NCI-H1048 (cell line): ENCODE measurements at regions not wholly inside any gene's neighbourhood (a gene's known extent, or its start where the extent isn't known, plus 50 kb on each side); places are given as distances from the start of the nearest gene placed in this dataset.

Experiments
- DNase-seq: peaks from one replicate; lab custom pipeline; 2025; lab: John Stamatoyannopoulos, UW

- no peak for DNase-seq
These were observed 440.4 kb upstream of the DCN start for GRCh38 chr12:91622981-91623380.

GRCh38 chr12:91622037-91622436 lies 439.4 kb upstream of the DCN start:
- DNase-seq = no peak

GRCh38 chr12:91620992-91621391 lies 438.4 kb upstream of the DCN start:
- no peak for DNase-seq

- DNase-seq = no peak
These were observed 437.8 kb upstream of the DCN start for GRCh38 chr12:91620422-91620821.

- no peak for DNase-seq
These were observed 435.7 kb upstream of the DCN start for GRCh38 chr12:91618281-91618680.

GRCh38 chr12:91617818-91618217 lies 435.2 kb upstream of the DCN start:
- DNase-seq = no peak

GRCh38 chr12:91616416-91616815 lies 433.8 kb upstream of the DCN start:
- DNase-seq = no peak

- no peak for DNase-seq
These were observed 430.7 kb upstream of the DCN start for GRCh38 chr12:91613223-91613779.

GRCh38 chr12:91610561-91610960 lies 427.9 kb upstream of the DCN start:
- no peak for DNase-seq

- no peak for DNase-seq
These were observed 426.7 kb upstream of the DCN start for GRCh38 chr12:91609283-91609682.

GRCh38 chr12:91608542-91608941 lies 425.9 kb upstream of the DCN start:
- DNase-seq = no peak

- DNase-seq = no peak
These were observed 424.2 kb upstream of the DCN start for GRCh38 chr12:91606662-91607377.

- DNase-seq = no peak
These were observed 422.3 kb upstream of the DCN start for GRCh38 chr12:91604897-91605296.

- no peak for DNase-seq
These were observed 420.4 kb upstream of the DCN start for GRCh38 chr12:91603060-91603459.

GRCh38 chr12:91601054-91601453 lies 418.4 kb upstream of the DCN start:
- DNase-seq = no peak

- DNase-seq = no peak
These were observed 412.1 kb upstream of the DCN start for GRCh38 chr12:91594715-91595114.

- no peak for DNase-seq
These were observed 409.0 kb upstream of the DCN start for GRCh38 chr12:91591639-91591987.

GRCh38 chr12:91590966-91591638 lies 408.5 kb upstream of the DCN start:
- DNase-seq = no peak

- no peak for DNase-seq
These were observed 406.3 kb upstream of the DCN start for GRCh38 chr12:91588874-91589454.

- no peak for DNase-seq
These were observed 403.4 kb upstream of the DCN start for GRCh38 chr12:91586015-91586414.

- no peak for DNase-seq
These were observed 400.2 kb upstream of the DCN start for GRCh38 chr12:91582811-91583210.

GRCh38 chr12:91579516-91580263 lies 397.1 kb upstream of the DCN start:
- no peak for DNase-seq
